ENCODE measurements at regions not wholly inside any gene's neighbourhood (a gene's known extent, or its start where the extent isn't known, plus 50 kb on each side); places are given as distances from the start of the nearest gene placed in this dataset.

- no peak for DNase-seq
Observed at GRCh38 chr19:31160336-31160926, 188.8 kb downstream of the TSHZ3 start.

GRCh38 chr19:31154021-31154420 is 195.2 kb downstream of the TSHZ3 start:
- no peak for DNase-seq

- no peak for DNase-seq
Observed at GRCh38 chr19:31152906-31153305, 196.3 kb downstream of the TSHZ3 start.

GRCh38 chr19:31149441-31149941 is 199.7 kb downstream of the TSHZ3 start:
- DNase-seq = no peak

GRCh38 chr19:31148671-31149070 is 200.6 kb downstream of the TSHZ3 start:
- DNase-seq = no peak

GRCh38 chr19:31147234-31147633 is 202.0 kb downstream of the TSHZ3 start:
- no peak for DNase-seq

GRCh38 chr19:31146546-31147183 is 202.6 kb downstream of the TSHZ3 start:
- DNase-seq = no peak

GRCh38 chr19:31146015-31146414 is 203.2 kb downstream of the TSHZ3 start:
- DNase-seq = no peak

- DNase-seq = no peak
Observed at GRCh38 chr19:31145007-31145406, 204.2 kb downstream of the TSHZ3 start.

- DNase-seq = no peak
Observed at GRCh38 chr19:31144075-31144870, 205.0 kb downstream of the TSHZ3 start.

- DNase-seq = no peak
Observed at GRCh38 chr19:31141301-31141700, 207.9 kb downstream of the TSHZ3 start.

GRCh38 chr19:31140717-31141116 is 208.5 kb downstream of the TSHZ3 start:
- no peak for DNase-seq

GRCh38 chr19:31139871-31140505 is 209.2 kb downstream of the TSHZ3 start:
- DNase-seq = no peak

GRCh38 chr19:31138077-31138476 is 211.2 kb downstream of the TSHZ3 start:
- DNase-seq = no peak

GRCh38 chr19:31135841-31136240 is 213.4 kb downstream of the TSHZ3 start:
- DNase-seq = no peak

- DNase-seq = no peak
Observed at GRCh38 chr19:31132753-31133110, 216.5 kb downstream of the TSHZ3 start.

- no peak for DNase-seq
Observed at GRCh38 chr19:31128291-31128690, 220.9 kb downstream of the TSHZ3 start.

GRCh38 chr19:31127134-31127967 is 221.9 kb downstream of the TSHZ3 start:
- DNase-seq = no peak

GRCh38 chr19:31126236-31126635 is 223.0 kb downstream of the TSHZ3 start:
- DNase-seq = no peak

GRCh38 chr19:31125071-31125470 is 224.2 kb downstream of the TSHZ3 start:
- no peak for DNase-seq

- no peak for DNase-seq
Observed at GRCh38 chr19:31121501-31121900, 227.7 kb downstream of the TSHZ3 start.

GRCh38 chr19:31120952-31121351 is 228.3 kb downstream of the TSHZ3 start:
- DNase-seq = no peak

Data from NCI-H1105 treated with DMSO at 0.1 percent for 48 hours (cell line).